ENCODE measurements at regions not wholly inside any gene's neighbourhood (a gene's known extent, or its start where the extent isn't known, plus 50 kb on each side); places are given as distances from the start of the nearest gene placed in this dataset.

DNA sequence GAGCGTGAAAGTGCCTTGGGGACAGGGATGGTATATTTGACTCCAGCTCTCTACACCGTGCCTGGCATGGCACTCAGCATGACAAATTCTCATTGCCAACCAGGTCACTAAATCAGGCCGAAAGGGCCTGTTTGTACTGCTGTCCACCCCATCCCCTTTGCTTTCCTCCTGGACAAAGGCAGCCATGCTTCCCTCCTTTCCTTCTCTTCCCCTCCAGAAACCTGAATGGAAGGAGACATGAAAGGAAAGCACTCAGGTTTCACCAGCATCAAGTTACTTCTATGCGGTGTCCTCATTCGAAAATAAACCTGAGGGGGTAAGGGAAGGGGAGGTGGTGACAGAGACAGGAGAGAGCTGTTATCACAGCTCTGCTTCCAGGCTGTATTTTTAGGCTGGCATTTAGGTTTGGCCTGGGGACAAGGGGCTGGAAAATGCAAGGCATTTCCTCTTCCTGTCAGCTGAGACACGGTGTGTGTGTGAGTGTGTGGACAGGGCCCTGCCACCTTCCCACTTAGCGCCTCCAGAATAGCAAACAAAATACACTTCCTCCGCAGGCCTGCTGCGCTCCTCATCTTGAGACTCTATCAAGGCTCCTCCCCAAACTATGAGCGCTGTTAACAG lies 79.9 kb upstream of the COL13A1 start:
- Histone ChIP-seq H3K36me3 (no peaks in the 10 kb centered on the region), H3K27ac (peak overlapping the region; percentile 46 to 57), H3K4me3 (no peak overlapping the region), H3K9me3 (no peaks in the 10 kb centered on the region), H3K27me3 (no peaks in the 10 kb centered on the region), H3K4me1 (peaks cover 0 to 18% (median 11%) of the 10 kb centered on the region in 4 donors)
- no peak for DNase-seq
- intact Hi-C loops (cut with DNase I; ENCODE audit: low total_unique reads), result no loop called here
- TF ChIP-seq, protein P1, sequence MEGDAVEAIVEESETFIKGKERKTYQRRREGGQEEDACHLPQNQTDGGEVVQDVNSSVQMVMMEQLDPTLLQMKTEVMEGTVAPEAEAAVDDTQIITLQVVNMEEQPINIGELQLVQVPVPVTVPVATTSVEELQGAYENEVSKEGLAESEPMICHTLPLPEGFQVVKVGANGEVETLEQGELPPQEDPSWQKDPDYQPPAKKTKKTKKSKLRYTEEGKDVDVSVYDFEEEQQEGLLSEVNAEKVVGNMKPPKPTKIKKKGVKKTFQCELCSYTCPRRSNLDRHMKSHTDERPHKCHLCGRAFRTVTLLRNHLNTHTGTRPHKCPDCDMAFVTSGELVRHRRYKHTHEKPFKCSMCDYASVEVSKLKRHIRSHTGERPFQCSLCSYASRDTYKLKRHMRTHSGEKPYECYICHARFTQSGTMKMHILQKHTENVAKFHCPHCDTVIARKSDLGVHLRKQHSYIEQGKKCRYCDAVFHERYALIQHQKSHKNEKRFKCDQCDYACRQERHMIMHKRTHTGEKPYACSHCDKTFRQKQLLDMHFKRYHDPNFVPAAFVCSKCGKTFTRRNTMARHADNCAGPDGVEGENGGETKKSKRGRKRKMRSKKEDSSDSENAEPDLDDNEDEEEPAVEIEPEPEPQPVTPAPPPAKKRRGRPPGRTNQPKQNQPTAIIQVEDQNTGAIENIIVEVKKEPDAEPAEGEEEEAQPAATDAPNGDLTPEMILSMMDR (IDR thresholded peaks at IDR 0.05), result no peak

DNA sequence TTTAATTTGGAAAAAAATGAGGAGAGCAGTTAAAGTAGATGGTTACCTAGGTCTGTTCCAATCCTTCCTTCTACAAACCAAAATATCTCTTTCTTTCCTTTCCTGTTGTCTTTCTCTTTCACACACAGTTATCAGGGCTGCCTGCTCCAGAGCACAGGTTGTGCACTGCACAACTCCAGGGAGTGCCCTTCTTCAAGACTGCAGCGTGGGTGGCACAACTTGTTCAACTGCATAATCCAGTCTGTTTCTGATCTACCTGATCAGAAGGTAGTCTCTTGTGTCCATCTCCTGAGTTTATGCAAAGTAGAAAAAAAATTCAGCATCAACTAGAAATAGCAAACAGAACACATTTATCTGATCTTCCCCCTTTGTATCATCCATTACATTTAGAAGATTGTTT lies 78.1 kb upstream of the COL13A1 start:
- intact Hi-C loops (cut with DNase I; ENCODE audit: low total_unique reads), result no loop called here
- H3K27ac ChIP-seq, result no peak overlapping the region
- no peak for DNase-seq
- no peaks in the 10 kb centered on the region for H3K36me3 ChIP-seq
- no peaks in the 10 kb centered on the region for H3K9me3 ChIP-seq
- H3K4me3 ChIP-seq, result no peak overlapping the region
- H3K27me3 ChIP-seq, result no peaks in the 10 kb centered on the region
- TF ChIP-seq, protein P1 (IDR thresholded peaks at IDR 0.05), result no peak
- peaks cover 0 to 25% (median 17%) of the 10 kb centered on the region in 4 donors for H3K4me1 ChIP-seq

DNA sequence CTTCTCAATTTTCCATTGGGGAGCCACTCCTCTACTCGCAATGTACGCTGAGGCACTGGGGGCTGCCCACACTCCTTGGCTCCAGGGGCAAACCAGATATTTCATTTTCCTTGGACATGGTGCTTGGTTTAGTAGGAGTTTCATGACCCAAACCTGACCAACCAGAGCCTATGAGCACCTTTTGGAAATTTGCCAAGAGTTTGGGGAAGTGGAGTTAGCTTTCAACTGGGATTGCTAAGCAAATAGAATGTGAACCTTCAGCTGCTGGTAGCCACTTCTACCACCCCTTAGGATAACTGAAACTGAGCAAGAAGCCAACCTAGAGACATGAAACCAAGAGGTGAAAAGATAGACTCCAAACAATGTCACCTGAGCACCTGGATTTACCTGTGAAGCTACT lies 74.9 kb upstream of the COL13A1 start:
- no peaks in the 10 kb centered on the region for H3K36me3 ChIP-seq
- no peaks in the 10 kb centered on the region for H3K27me3 ChIP-seq
- intact Hi-C loops (cut with DNase I; ENCODE audit: low total_unique reads), result no loop called here
- peaks cover 0 to 51% (median 46%) of the 10 kb centered on the region in 4 donors for H3K4me1 ChIP-seq
- TF ChIP-seq, protein P1 (IDR thresholded peaks at IDR 0.05), result no peak
- H3K27ac ChIP-seq, result no peak overlapping the region
- H3K4me3 ChIP-seq, result no peak overlapping the region
- no peaks in the 10 kb centered on the region for H3K9me3 ChIP-seq
- DNase-seq, result no peak

DNA sequence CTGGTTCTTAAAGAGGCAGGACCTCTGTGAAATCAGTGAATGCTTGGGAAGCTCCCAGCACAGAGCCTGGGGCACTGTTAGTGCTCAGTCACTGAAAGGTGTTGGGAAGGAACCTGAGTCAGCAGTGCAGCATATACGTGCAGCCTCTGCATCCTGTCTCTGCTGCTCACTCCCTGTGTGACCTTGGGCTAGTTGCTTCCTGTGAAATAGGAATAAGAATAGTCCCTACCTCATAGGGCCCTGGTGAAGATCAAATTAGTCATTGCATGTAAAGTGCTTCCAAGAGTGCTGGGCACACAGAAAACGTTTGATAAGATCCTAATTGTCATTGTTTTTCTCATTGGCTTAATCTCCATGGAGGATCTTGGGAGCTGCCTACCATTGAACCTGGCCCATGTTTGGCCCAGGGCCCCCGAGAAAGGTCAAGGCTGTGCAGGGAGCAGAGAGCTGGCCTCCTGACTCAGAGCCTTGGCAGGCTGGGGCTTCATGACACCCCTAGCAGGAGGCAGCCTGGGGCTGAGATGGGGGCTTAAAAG lies 73.3 kb upstream of the COL13A1 start:
- Histone ChIP-seq H3K27ac (peak overlapping the region; percentile 82 to 91), H3K9me3 (no peaks in the 10 kb centered on the region), H3K27me3 (no peaks in the 10 kb centered on the region), H3K4me3 (no peak overlapping the region), H3K36me3 (no peaks in the 10 kb centered on the region), H3K4me1 (peaks cover 0 to 57% (median 54%) of the 10 kb centered on the region in 4 donors)
- TF ChIP-seq, protein P1 (IDR thresholded peaks at IDR 0.05), result no peak
- intact Hi-C loops (cut with DNase I; ENCODE audit: low total_unique reads), result no loop called here
- DNase-seq, result no peak

DNA sequence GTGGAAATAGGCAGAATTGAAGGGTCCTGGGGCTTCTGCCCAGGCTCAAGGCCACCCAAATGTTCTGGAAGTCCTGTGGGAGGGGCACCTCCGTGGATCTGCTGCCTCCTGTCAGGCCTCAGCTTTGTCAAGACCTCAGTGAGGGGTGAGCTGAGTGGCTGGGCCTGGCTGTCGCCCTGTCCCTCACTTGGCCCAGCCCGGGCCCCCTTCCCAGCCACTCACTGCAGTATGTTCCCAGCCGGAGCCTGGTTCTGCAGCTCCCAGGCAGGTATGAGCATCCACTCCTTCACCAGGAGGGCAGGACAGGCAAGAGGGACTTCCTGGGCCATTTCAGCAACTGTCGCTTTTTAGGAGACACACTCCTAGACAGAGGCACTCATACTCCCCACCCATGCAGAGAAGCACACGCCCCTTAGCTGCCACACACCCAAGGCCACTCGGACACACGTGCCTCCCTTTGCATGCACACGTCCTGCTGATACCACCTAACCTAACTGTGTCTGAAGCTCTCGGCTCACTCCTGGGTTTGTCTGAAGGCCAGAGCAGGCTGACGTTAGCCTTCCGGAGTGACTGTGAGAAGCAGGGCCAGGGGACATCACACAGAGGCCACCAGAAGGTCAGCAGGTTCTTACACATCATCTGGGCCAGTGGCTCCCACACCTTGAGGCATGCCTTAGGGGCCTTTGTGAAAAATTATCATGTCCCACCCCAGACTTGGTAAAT lies 72.2 kb upstream of the COL13A1 start:
- H3K27ac ChIP-seq, result peak overlapping the region; percentile 82 to 91

More for the DNA sequence above, 72.2 kb upstream of the COL13A1 start:
- no peaks in the 10 kb centered on the region for H3K27me3 ChIP-seq
- no peak for DNase-seq
- no peak overlapping the region for H3K4me3 ChIP-seq
- no peaks in the 10 kb centered on the region for H3K9me3 ChIP-seq
- TF ChIP-seq, protein P1 (IDR thresholded peaks at IDR 0.05), result no peak
- no peaks in the 10 kb centered on the region for H3K36me3 ChIP-seq
- peaks cover 0 to 68% (median 64%) of the 10 kb centered on the region in 4 donors for H3K4me1 ChIP-seq
- intact Hi-C loops (cut with DNase I; ENCODE audit: low total_unique reads), result no loop called here

All from tibial artery (tissue), 4 donors.